OCI-LY1 (cell line): ENCODE measurements at regions not wholly inside any gene's neighbourhood (a gene's known extent, or its start where the extent isn't known, plus 50 kb on each side); places are given as distances from the start of the nearest gene placed in this dataset.

Source experiments
- CTCF ChIP-seq: fragments of 200-600 bp; sonication (generic), shearing (Covaris generic); IDR thresholded peaks from 2 replicates; pipeline ENCODE4 v1.5.1; 2017; ENCODE audit warnings: mild to moderate bottlenecking, antibody characterized with exemption, low read length, moderate library complexity, mixed read lengths
- EZH2 ChIP-seq: fragments of 200-600 bp; sonication (generic), shearing (Covaris generic); IDR thresholded peaks from 2 replicates; pipeline ENCODE4 v1.8.0; 2017; ENCODE audit warnings: borderline replicate concordance, mixed run types, mild to moderate bottlenecking, antibody characterized with exemption, low read length, moderate library complexity, mixed read lengths

GRCh38 chr4:110395421-110395820, 80.5 kb upstream of the ENPEP start:
- TF ChIP-seq EZH2 = no peak
- no peak for TF ChIP-seq CTCF
